Smooth muscle cell (in vitro differentiated cells): ENCODE measurements at regions not wholly inside any gene's neighbourhood (a gene's known extent, or its start where the extent isn't known, plus 50 kb on each side); places are given as distances from the start of the nearest gene placed in this dataset.
"Not testable (repeated sequence)": the region's sequence is repeated elsewhere in the genome, so short reads cannot be mapped to it uniquely, and the experiment has no call there.

Experiments used
- DNase-seq: peaks from one replicate; lab custom pipeline; 2025; ENCODE audit not compliant: unreplicated experiment; lab: John Stamatoyannopoulos, UW
- H2AFZ ChIP-seq: fragments of 200-600 bp; sonication (generic); 2 replicates; pipeline ENCODE4 v1.6.0; 2016; ENCODE audit warnings: antibody characterized with exemption, low read depth, mild to moderate bottlenecking
- H3F3A ChIP-seq: fragments of 200-600 bp; sonication (generic); 2 replicates; pipeline ENCODE4 v1.6.0; 2017; ENCODE audit warnings: antibody characterized with exemption, low read depth
- H3K27ac ChIP-seq: fragments of 200-600 bp; sonication (generic); 2 replicates; pipeline ENCODE4 v1.5.1; 2016; ENCODE audit warnings: low read depth, mild to moderate bottlenecking
- H3K27me3 ChIP-seq: fragments of 200-600 bp; sonication (generic); 2 replicates; pipeline ENCODE4 v1.6.1; 2016; ENCODE audit warnings: low read depth, mild to moderate bottlenecking
- H3K36me3 ChIP-seq: fragments of 200-600 bp; sonication (generic); 2 replicates; pipeline ENCODE4 v1.5.1; 2016; ENCODE audit warnings: low read depth
- H3K4me1 ChIP-seq: fragments of 200-600 bp; sonication (generic); 2 replicates; pipeline ENCODE4 v1.5.1; 2016; ENCODE audit warnings: low read depth
- H3K4me2 ChIP-seq: fragments of 200-600 bp; sonication (generic); 2 replicates; pipeline ENCODE4 v1.6.0; 2016; ENCODE audit warnings: mild to moderate bottlenecking
- H3K4me3 ChIP-seq: fragments of 200-600 bp; sonication (generic); 2 replicates; pipeline ENCODE4 v1.5.1; 2016; ENCODE audit warnings: mild to moderate bottlenecking
- H3K79me2 ChIP-seq: fragments of 200-600 bp; sonication (generic); 2 replicates; pipeline ENCODE4 v1.6.0; 2016; ENCODE audit warnings: low read depth, mild to moderate bottlenecking
- H3K9ac ChIP-seq: fragments of 200-600 bp; sonication (generic); 2 replicates; pipeline ENCODE4 v1.6.0; 2016; ENCODE audit warnings: low read depth
- H3K9me3 ChIP-seq: fragments of 200-600 bp; sonication (generic); replicated peaks from 2 replicates; pipeline ENCODE4 v1.5.1; 2016; ENCODE audit warnings: low read depth
- H4K20me1 ChIP-seq: fragments of 200-600 bp; sonication (generic); 2 replicates; pipeline ENCODE4 v1.6.0; 2016; ENCODE audit warnings: low read depth
- CTCF ChIP-seq: fragments of 200-600 bp; sonication (generic); IDR thresholded peaks from 2 replicates; pipeline ENCODE4 v1.5.1; 2017; ENCODE audit warnings: borderline replicate concordance, mild to moderate bottlenecking, antibody characterized with exemption; ENCODE audit not compliant: insufficient read depth, poor library complexity, severe bottlenecking
- WGBS: methylation state at CpG from one replicate; pipeline ENCODE4 v1.1.7; 2016; ENCODE audit warnings: low lambda C conversion rate; 5-methylcytosine and 5-hydroxymethylcytosine counted together

GRCh38 chr7:26424319-26424718 lies 132.7 kb downstream of the SNX10 start:
- not testable (repeated sequence) for H3K4me2 ChIP-seq, H3K9ac ChIP-seq, H3K9me3 ChIP-seq, DNase-seq, H3K27ac ChIP-seq, H4K20me1 ChIP-seq, H3K27me3 ChIP-seq, H3K36me3 ChIP-seq, H3K4me3 ChIP-seq, H3K79me2 ChIP-seq, H3F3A ChIP-seq, H2AFZ ChIP-seq
- H3K4me1 ChIP-seq: peaks cover 20% of the 10 kb centered on the region
- WGBS: 100% methylated on average over 1 of the region's 1 CpG

GRCh38 chr7:26425655-26426054 lies 134.0 kb downstream of the SNX10 start:
- 10% methylated on average over 1 of the region's 1 CpG for WGBS
- Histone ChIP-seq H3K9ac (no peak overlapping the region), H2AFZ (no peak overlapping the region), H4K20me1 (no peaks in the 10 kb centered on the region), H3K4me2 (no peak overlapping the region), H3K4me1 (peaks cover 12% of the 10 kb centered on the region), H3F3A (no peaks in the 10 kb centered on the region), H3K27ac (no peak overlapping the region), H3K4me3 (no peak overlapping the region), H3K36me3 (no peaks in the 10 kb centered on the region), H3K79me2 (no peaks in the 10 kb centered on the region), H3K27me3 (no peaks in the 10 kb centered on the region), H3K9me3 (no peaks in the 10 kb centered on the region)
- DNase-seq: no peak
- TF ChIP-seq CTCF: no peak

GRCh38 chr7:26426096-26426495 lies 134.4 kb downstream of the SNX10 start:
- Histone ChIP-seq H3K9me3 (no peaks in the 10 kb centered on the region), H4K20me1 (no peaks in the 10 kb centered on the region), H3K4me1 (peaks cover 8% of the 10 kb centered on the region), H3K79me2 (no peaks in the 10 kb centered on the region), H3K9ac (no peak overlapping the region), H3K4me3 (no peak overlapping the region), H3K27me3 (no peaks in the 10 kb centered on the region), H3K27ac (no peak overlapping the region), H3K4me2 (no peak overlapping the region), H3F3A (no peaks in the 10 kb centered on the region), H3K36me3 (no peaks in the 10 kb centered on the region), H2AFZ (no peak overlapping the region)
- DNase-seq: no peak
- WGBS: 49% methylated on average over 5 of the region's 5 CpGs
- TF ChIP-seq CTCF: no peak

- Histone ChIP-seq H3K27me3 (no peaks in the 10 kb centered on the region), H3K4me3 (no peak overlapping the region), H2AFZ (no peak overlapping the region), H3K9me3 (no peaks in the 10 kb centered on the region), H3K79me2 (no peaks in the 10 kb centered on the region), H4K20me1 (no peaks in the 10 kb centered on the region), H3K27ac (no peak overlapping the region), H3K9ac (no peak overlapping the region), H3F3A (no peaks in the 10 kb centered on the region), H3K4me2 (no peak overlapping the region), H3K36me3 (no peaks in the 10 kb centered on the region), H3K4me1 (peaks cover 8% of the 10 kb centered on the region)
- WGBS: 86% methylated on average over 3 of the region's 3 CpGs
- no peak for DNase-seq
- TF ChIP-seq CTCF: no peak
Observed at GRCh38 chr7:26428571-26428970, 136.9 kb downstream of the SNX10 start.
